ENCODE measurements at regions not wholly inside any gene's neighbourhood (a gene's known extent, or its start where the extent isn't known, plus 50 kb on each side); places are given as distances from the start of the nearest gene placed in this dataset.

- Mint-ChIP-seq H3K9me3 (no peaks in the 10 kb centered on the region), H3K4me3 (no peak overlapping the region), H3K4me1 (ENCODE audit: low read depth) (peaks cover 13% of the 10 kb centered on the region), H3K27me3 (no peaks in the 10 kb centered on the region), H3K27ac (no peak overlapping the region), H3K36me3 (peaks cover 2% of the 10 kb centered on the region)
- ChIA-PET POLR2A (no interaction called here), CTCF (no interaction called here)
- intact Hi-C loops (cut with micrococcal nuclease), result no loop called here
- DNase-seq, result no peak
Observed at GRCh38 chr2:147368306-147368705, 476.5 kb upstream of the ACVR2A start.

GRCh38 chr2:147366279-147366678, 478.6 kb upstream of the ACVR2A start:
- CTCF ChIA-PET, result interaction anchor here (1.6 kb wide), 1 partner anchor 34 kb away, joined by 4 read pairs; no protein-coding TSS in a partner anchor
- intact Hi-C loops (cut with micrococcal nuclease), result no loop called here
- POLR2A ChIA-PET, result no interaction called here

GRCh38 chr2:147365622-147366021, 479.2 kb upstream of the ACVR2A start:
- Mint-ChIP-seq H3K27ac (no peak overlapping the region), H3K27me3 (no peaks in the 10 kb centered on the region), H3K9me3 (no peaks in the 10 kb centered on the region), H3K4me3 (no peak overlapping the region), H3K4me1 (ENCODE audit: low read depth) (peaks cover 11% of the 10 kb centered on the region), H3K36me3 (peaks cover 2% of the 10 kb centered on the region)
- intact Hi-C loops (cut with micrococcal nuclease), result no loop called here
- no peak for DNase-seq
- CTCF ChIA-PET, result interaction anchor here (0.6 to 1.6 kb wide), 3 partner anchors 33 to 1412 kb away, joined by 3 to 5 read pairs (median 4); no protein-coding TSS in a partner anchor
- POLR2A ChIA-PET, result no interaction called here

More at GRCh38 chr2:147366279-147366678, 478.6 kb upstream of the ACVR2A start:
- H3K4me3 Mint-ChIP-seq, result no peak overlapping the region
- H3K27ac Mint-ChIP-seq, result no peak overlapping the region
- no peaks in the 10 kb centered on the region for H3K27me3 Mint-ChIP-seq
- DNase-seq, result no peak
- H3K4me1 Mint-ChIP-seq (ENCODE audit: low read depth), result peaks cover 11% of the 10 kb centered on the region
- H3K9me3 Mint-ChIP-seq, result no peaks in the 10 kb centered on the region
- peaks cover 2% of the 10 kb centered on the region for H3K36me3 Mint-ChIP-seq

GRCh38 chr2:147364597-147364996, 480.2 kb upstream of the ACVR2A start:
- H3K27me3 Mint-ChIP-seq, result no peaks in the 10 kb centered on the region
- no peak overlapping the region for H3K4me3 Mint-ChIP-seq
- H3K36me3 Mint-ChIP-seq, result peaks cover 2% of the 10 kb centered on the region
- no peak overlapping the region for H3K27ac Mint-ChIP-seq
- no peak for DNase-seq
- CTCF ChIA-PET, result interaction anchor here (0.5 to 1.6 kb wide), 2 partner anchors 32 to 547 kb away, joined by 3 to 4 read pairs; no protein-coding TSS in a partner anchor
- POLR2A ChIA-PET, result no interaction called here
- intact Hi-C loops (cut with micrococcal nuclease), result no loop called here
- H3K9me3 Mint-ChIP-seq, result no peaks in the 10 kb centered on the region
- peaks cover 11% of the 10 kb centered on the region for H3K4me1 Mint-ChIP-seq (ENCODE audit: low read depth)

GRCh38 chr2:147363181-147363580, 481.6 kb upstream of the ACVR2A start:
- Mint-ChIP-seq H3K27ac (no peak overlapping the region), H3K9me3 (no peaks in the 10 kb centered on the region), H3K27me3 (no peaks in the 10 kb centered on the region), H3K4me3 (no peak overlapping the region), H3K36me3 (peaks cover 2% of the 10 kb centered on the region), H3K4me1 (ENCODE audit: low read depth) (peaks cover 11% of the 10 kb centered on the region)
- CTCF ChIA-PET, result no interaction called here
- POLR2A ChIA-PET, result interaction anchor here (0.6 kb wide), 1 partner anchor 56 kb away, joined by 3 read pairs; no protein-coding TSS in a partner anchor
- intact Hi-C loops (cut with micrococcal nuclease), result no loop called here
- DNase-seq, result no peak

- no peaks in the 10 kb centered on the region for H3K36me3 Mint-ChIP-seq
- H3K4me1 Mint-ChIP-seq (ENCODE audit: low read depth), result no peaks in the 10 kb centered on the region
- H3K27ac Mint-ChIP-seq, result no peak overlapping the region
- no peaks in the 10 kb centered on the region for H3K9me3 Mint-ChIP-seq
- DNase-seq, result no peak
- POLR2A ChIA-PET, result no interaction called here
- CTCF ChIA-PET, result interaction anchor here (0.6 kb wide), 1 partner anchor 33 kb away, joined by 3 read pairs; no protein-coding TSS in a partner anchor
- intact Hi-C loops (cut with micrococcal nuclease), result no loop called here
- H3K4me3 Mint-ChIP-seq, result no peak overlapping the region
- no peaks in the 10 kb centered on the region for H3K27me3 Mint-ChIP-seq
Observed at GRCh38 chr2:147358375-147358774, 486.5 kb upstream of the ACVR2A start.

GRCh38 chr2:147356157-147356556, 488.7 kb upstream of the ACVR2A start:
- DNase-seq, result peak; percentile 13
- Mint-ChIP-seq H3K4me3 (no peak overlapping the region), H3K36me3 (no peaks in the 10 kb centered on the region), H3K4me1 (ENCODE audit: low read depth) (no peaks in the 10 kb centered on the region), H3K9me3 (no peaks in the 10 kb centered on the region), H3K27ac (no peak overlapping the region), H3K27me3 (no peaks in the 10 kb centered on the region)
- POLR2A ChIA-PET, result no interaction called here
- CTCF ChIA-PET, result no interaction called here
- intact Hi-C loops (cut with micrococcal nuclease), result no loop called here

- CTCF ChIA-PET, result no interaction called here
- no peak overlapping the region for H3K27ac Mint-ChIP-seq
- H3K36me3 Mint-ChIP-seq, result no peaks in the 10 kb centered on the region
- H3K4me1 Mint-ChIP-seq (ENCODE audit: low read depth), result no peaks in the 10 kb centered on the region
- DNase-seq, result no peak
- POLR2A ChIA-PET, result no interaction called here
- H3K27me3 Mint-ChIP-seq, result no peaks in the 10 kb centered on the region
- H3K9me3 Mint-ChIP-seq, result no peaks in the 10 kb centered on the region
- H3K4me3 Mint-ChIP-seq, result no peak overlapping the region
- intact Hi-C loops (cut with micrococcal nuclease), result no loop called here
Observed at GRCh38 chr2:147355706-147356105, 489.1 kb upstream of the ACVR2A start.

GRCh38 chr2:147353072-147353381, 491.8 kb upstream of the ACVR2A start:
- Mint-ChIP-seq H3K27me3 (no peaks in the 10 kb centered on the region), H3K4me1 (ENCODE audit: low read depth) (no peaks in the 10 kb centered on the region), H3K36me3 (no peaks in the 10 kb centered on the region), H3K4me3 (no peak overlapping the region), H3K27ac (no peak overlapping the region), H3K9me3 (no peaks in the 10 kb centered on the region)
- POLR2A ChIA-PET, result no interaction called here
- intact Hi-C loops (cut with micrococcal nuclease), result no loop called here
- DNase-seq, result no peak
- CTCF ChIA-PET, result interaction anchor here (1.7 kb wide), 1 partner anchor 558 kb away, joined by 3 read pairs; no protein-coding TSS in a partner anchor

GRCh38 chr2:147352264-147353071, 492.4 kb upstream of the ACVR2A start:
- Mint-ChIP-seq H3K4me3 (no peak overlapping the region), H3K36me3 (no peaks in the 10 kb centered on the region), H3K9me3 (no peaks in the 10 kb centered on the region), H3K4me1 (ENCODE audit: low read depth) (no peaks in the 10 kb centered on the region), H3K27ac (no peak overlapping the region), H3K27me3 (no peaks in the 10 kb centered on the region)
- ChIA-PET POLR2A (no interaction called here), CTCF (interaction anchor here (1.7 kb wide), 1 partner anchor 558 kb away, joined by 3 read pairs; no protein-coding TSS in a partner anchor)
- intact Hi-C loops (cut with micrococcal nuclease), result no loop called here
- no peak for DNase-seq

GRCh38 chr2:147351784-147352183, 493.0 kb upstream of the ACVR2A start:
- Mint-ChIP-seq H3K27ac (no peak overlapping the region), H3K9me3 (no peaks in the 10 kb centered on the region), H3K4me1 (ENCODE audit: low read depth) (no peaks in the 10 kb centered on the region), H3K4me3 (no peak overlapping the region), H3K36me3 (no peaks in the 10 kb centered on the region), H3K27me3 (no peaks in the 10 kb centered on the region)
- ChIA-PET POLR2A (no interaction called here), CTCF (interaction anchor here (1.7 kb wide), 1 partner anchor 559 kb away, joined by 3 read pairs; no protein-coding TSS in a partner anchor)
- intact Hi-C loops (cut with micrococcal nuclease), result no loop called here
- no peak for DNase-seq

- CTCF ChIA-PET, result no interaction called here
- POLR2A ChIA-PET, result no interaction called here
- Mint-ChIP-seq H3K4me3 (no peak overlapping the region), H3K4me1 (ENCODE audit: low read depth) (no peaks in the 10 kb centered on the region), H3K36me3 (no peaks in the 10 kb centered on the region), H3K27ac (no peak overlapping the region), H3K27me3 (no peaks in the 10 kb centered on the region), H3K9me3 (peaks cover 17% of the 10 kb centered on the region)
- no peak for DNase-seq
- intact Hi-C loops (cut with micrococcal nuclease), result no loop called here
Observed at GRCh38 chr2:147348931-147349555, 495.8 kb upstream of the ACVR2A start.

- Mint-ChIP-seq H3K27me3 (no peaks in the 10 kb centered on the region), H3K4me3 (no peak overlapping the region), H3K27ac (no peak overlapping the region), H3K36me3 (no peaks in the 10 kb centered on the region), H3K9me3 (peaks cover 17% of the 10 kb centered on the region), H3K4me1 (ENCODE audit: low read depth) (no peaks in the 10 kb centered on the region)
- no peak for DNase-seq
- intact Hi-C loops (cut with micrococcal nuclease), result no loop called here
- ChIA-PET CTCF (no interaction called here), POLR2A (no interaction called here)
Observed at GRCh38 chr2:147346142-147346541, 498.7 kb upstream of the ACVR2A start.
